B cell (primary cell): ENCODE measurements at regions not wholly inside any gene's neighbourhood (a gene's known extent, or its start where the extent isn't known, plus 50 kb on each side); places are given as distances from the start of the nearest gene placed in this dataset.

Source experiments
- ATAC-seq: fragments of 200-7000 bp; cut with Tn5 transposase; one replicate; pipeline ENCODE4 v1.10.0; 2021; ENCODE audit warnings: low read depth, mild to moderate bottlenecking, moderate number of reproducible peaks, moderate library complexity
- CTCF ChIA-PET: fragments of 350-600 bp; sonication (Branson Sonifier 250); formaldehyde crosslinking; loops from one replicate; lab custom pipeline; 2021; ENCODE audit warnings: antibody characterized with exemption, inconsistent platforms; lab: Charles Lee
- POLR2A ChIA-PET: fragments of 350-600 bp; sonication (Branson Sonifier 250); formaldehyde crosslinking; loops from one replicate; lab custom pipeline; 2021; ENCODE audit warnings: antibody characterized with exemption; lab: Charles Lee
- DNase-seq: peaks from one replicate; pipeline ENCODE4 v3.0.0; 2013
- H2AFZ ChIP-seq: 2 replicates; pipeline ENCODE4 v1.6.1; 2012; ENCODE audit warnings: mild to moderate bottlenecking, low read depth, low read length; ENCODE audit not compliant: insufficient read depth, poor library complexity, severe bottlenecking
- H3K27ac ChIP-seq, 2 donors: 1 replicate in 1 of 2; 2 replicates in 1 of 2; pipeline ENCODE4 v1.5.1; 2012 to 2013; ENCODE audit warnings: low read length in 2 of 2, mild to moderate bottlenecking in 2 of 2, moderate library complexity in 1 of 2
- H3K27me3 ChIP-seq, 4 experiments: fragments of 200-600 bp in 1 of 4; sonication (generic) in 1 of 4; replicated peaks in 1 of 4; 1 replicate in 2 of 4; 2 replicates in 2 of 4; pipeline versions ENCODE4 v1.6.1 to v1.7.0; 2013 to 2016; ENCODE audit warnings: low read length in 3 of 4, mild to moderate bottlenecking in 2 of 4, mixed read lengths in 1 of 4, moderate library complexity in 1 of 4; ENCODE audit not compliant: insufficient read depth in 4 of 4, control insufficient read depth in 3 of 4; ENCODE audit errors: control extremely low read depth in 1 of 4
- H3K36me3 ChIP-seq, 2 experiments: replicated peaks in 1 of 2; 1 replicate in 1 of 2; 2 replicates in 1 of 2; pipeline versions ENCODE4 v1.6.1 to v1.7.1; 2013; ENCODE audit warnings: low read length in 1 of 2; ENCODE audit not compliant: insufficient read depth in 2 of 2, control insufficient read depth in 1 of 2; ENCODE audit errors: control extremely low read depth in 1 of 2, extremely low read depth in 1 of 2
- H3K4me1 ChIP-seq, 2 donors: fragments of 200-600 bp in 1 of 2; sonication (generic) in 1 of 2; 1 replicate in 1 of 2; 2 replicates in 1 of 2; pipeline versions ENCODE4 v1.5.1 to v1.6.1; 2013 to 2017; ENCODE audit warnings: low read length in 2 of 2; ENCODE audit not compliant: control insufficient read depth in 2 of 2, insufficient read depth in 2 of 2
- H3K4me2 ChIP-seq: replicated peaks from 2 replicates; pipeline ENCODE3; 2012; ENCODE audit warnings: mild to moderate bottlenecking, low read depth, low read length; ENCODE audit not compliant: poor library complexity, severe bottlenecking
- H3K4me3 ChIP-seq, 5 experiments: fragments of 200-600 bp in 1 of 5; sonication (generic) in 1 of 5; 1 replicate in 3 of 5; 2 replicates in 2 of 5; pipeline versions ENCODE4 v1.5.1 to v1.7.0; 2011 to 2016; ENCODE audit warnings: low read length in 4 of 5, mild to moderate bottlenecking in 4 of 5, low read depth in 2 of 5, control low read depth in 1 of 5, moderate library complexity in 1 of 5; ENCODE audit not compliant: insufficient read depth in 1 of 5; ENCODE audit errors: control extremely low read depth in 1 of 5, extremely low read depth in 1 of 5
- H3K79me2 ChIP-seq: fragments of 200-600 bp; sonication (generic); one replicate; pipeline ENCODE4 v1.6.0; 2016; ENCODE audit warnings: low read length; ENCODE audit not compliant: control insufficient read depth, insufficient read depth
- H3K9ac ChIP-seq: fragments of 200-600 bp; sonication (generic); 2 replicates; pipeline ENCODE4 v1.6.1; 2017; ENCODE audit warnings: mild to moderate bottlenecking, low read length, moderate library complexity
- H3K9me3 ChIP-seq, 3 donors: one replicate each; pipeline versions ENCODE4 v1.6.1 to v1.7.1; 2013; ENCODE audit warnings: low read length in 2 of 3; ENCODE audit not compliant: control insufficient read depth in 2 of 3, insufficient read depth in 1 of 3; ENCODE audit errors: control extremely low read depth in 1 of 3
- H4K20me1 ChIP-seq: 2 replicates; pipeline ENCODE4 v1.6.0; 2012; ENCODE audit warnings: mild to moderate bottlenecking, low read length; ENCODE audit not compliant: insufficient read depth, control insufficient read depth, poor library complexity, severe bottlenecking
- H3K27ac Mint-ChIP-seq: one replicate; pipeline ENCODE4 v1.8.0; 2021; ENCODE audit warnings: mixed read lengths
- H3K27me3 Mint-ChIP-seq: one replicate; pipeline ENCODE4 v1.8.0; 2021; ENCODE audit warnings: mixed read lengths
- H3K4me1 Mint-ChIP-seq: one replicate; pipeline ENCODE4 v1.8.0; 2021; ENCODE audit warnings: mixed read lengths
- H3K4me3 Mint-ChIP-seq: one replicate; pipeline ENCODE4 v1.8.0; 2021; ENCODE audit warnings: mixed read lengths
- H3K9me3 Mint-ChIP-seq: one replicate; pipeline ENCODE4 v1.8.0; 2022; ENCODE audit warnings: mixed read lengths; ENCODE audit not compliant: insufficient read depth
- CTCF ChIP-seq: fragments of 200-600 bp; IDR thresholded peaks from one replicate; pipeline ENCODE4 v1.8.0; 2022; ENCODE audit warnings: antibody characterized with exemption, mild to moderate bottlenecking
- EZH2 ChIP-seq: IDR thresholded peaks from 2 replicates; pipeline ENCODE4 v1.6.1; 2012; ENCODE audit warnings: borderline replicate concordance, low read depth, mild to moderate bottlenecking, moderate library complexity, low read length; ENCODE audit not compliant: insufficient read depth, poor library complexity, severe bottlenecking
- intact Hi-C: fragments of 100-400 bp; cut with micrococcal nuclease; formaldehyde crosslinking; loops from one replicate; pipeline ENCODE4 v1.10.0; 2022

- no peak overlapping the region for H2AFZ ChIP-seq
- H3K27me3 ChIP-seq: no peaks in the 10 kb centered on the region
- Mint-ChIP-seq H3K9me3 (no peaks in the 10 kb centered on the region), H3K27me3 (no peaks in the 10 kb centered on the region), H3K4me1 (no peaks in the 10 kb centered on the region), H3K27ac (no peak overlapping the region), H3K4me3 (no peak overlapping the region)
- TF ChIP-seq EZH2 (no peak), CTCF (no peak)
- no peaks in the 10 kb centered on the region for H3K9me3 ChIP-seq
- no peak overlapping the region for H3K4me3 ChIP-seq
- no peak for ATAC-seq
- H3K36me3 ChIP-seq: no peaks in the 10 kb centered on the region
- no peaks in the 10 kb centered on the region for H4K20me1 ChIP-seq
- no peaks in the 10 kb centered on the region for H3K4me1 ChIP-seq
- no peaks in the 10 kb centered on the region for H3K79me2 ChIP-seq
- H3K9ac ChIP-seq: no peak overlapping the region
- DNase-seq: no peak
- ChIA-PET POLR2A (no interaction called here), CTCF (no interaction called here)
- intact Hi-C loops: no loop called here
- no peak overlapping the region for H3K4me2 ChIP-seq
- H3K27ac ChIP-seq: no peak overlapping the region
These were observed 457.8 kb upstream of the UBE2E2 start for GRCh38 chr3:22745321-22745720.

- CTCF ChIA-PET: interaction anchor here (0.7 kb wide), 1 partner anchor 358 kb away, joined by 4 read pairs; no protein-coding TSS in a partner anchor
- ATAC-seq: no peak
- H2AFZ ChIP-seq: no peak overlapping the region
- no peak overlapping the region for H3K27ac ChIP-seq
- H3K4me1 ChIP-seq: no peaks in the 10 kb centered on the region
- no peaks in the 10 kb centered on the region for H3K9me3 ChIP-seq
- H3K27ac Mint-ChIP-seq: no peak overlapping the region
- H4K20me1 ChIP-seq: no peaks in the 10 kb centered on the region
- H3K79me2 ChIP-seq: no peaks in the 10 kb centered on the region
- H3K4me1 Mint-ChIP-seq: no peaks in the 10 kb centered on the region
- TF ChIP-seq CTCF (no peak), EZH2 (no peak)
- no peak for DNase-seq
- H3K36me3 ChIP-seq: no peaks in the 10 kb centered on the region
- no peaks in the 10 kb centered on the region for H3K27me3 ChIP-seq
- H3K4me3 Mint-ChIP-seq: no peak overlapping the region
- H3K4me2 ChIP-seq: no peak overlapping the region
- H3K27me3 Mint-ChIP-seq: no peaks in the 10 kb centered on the region
- H3K4me3 ChIP-seq: no peak overlapping the region
- POLR2A ChIA-PET: no interaction called here
- intact Hi-C loops: no loop called here
- H3K9me3 Mint-ChIP-seq: no peaks in the 10 kb centered on the region
- no peak overlapping the region for H3K9ac ChIP-seq
These were observed 456.9 kb upstream of the UBE2E2 start for GRCh38 chr3:22746221-22746620.
